M059J (cell line): ENCODE measurements at regions not wholly inside any gene's neighbourhood (a gene's known extent, or its start where the extent isn't known, plus 50 kb on each side); places are given as distances from the start of the nearest gene placed in this dataset.
"Not testable (repeated sequence)": the region's sequence is repeated elsewhere in the genome, so short reads cannot be mapped to it uniquely, and the experiment has no call there.

Source experiments
- DNase-seq: peaks from one replicate; pipeline ENCODE4 v3.0.0-alpha.2; 2012; ENCODE audit warnings: low read depth

- DNase-seq = not testable (repeated sequence)
Measured at GRCh38 chrX:67213686-67214085, 330.1 kb upstream of the AR start.

GRCh38 chrX:67207912-67208311 is 335.9 kb upstream of the AR start:
- no peak for DNase-seq

- no peak for DNase-seq
Measured at GRCh38 chrX:67159437-67159836, 384.4 kb upstream of the AR start.

- no peak for DNase-seq
Measured at GRCh38 chrX:67114635-67115034, 429.2 kb upstream of the AR start.

GRCh38 chrX:67105758-67106116 is 438.1 kb upstream of the AR start:
- DNase-seq = no peak

GRCh38 chrX:67104982-67105757 is 438.7 kb upstream of the AR start:
- no peak for DNase-seq

- DNase-seq = no peak
Measured at GRCh38 chrX:67100031-67100884, 443.6 kb upstream of the AR start.

- no peak for DNase-seq
Measured at GRCh38 chrX:67094061-67094460, 449.8 kb upstream of the AR start.

- DNase-seq = no peak
Measured at GRCh38 chrX:67050760-67051159, 411.9 kb upstream of the EDA2R start.

- no peak for DNase-seq
Measured at GRCh38 chrX:67044866-67045265, 406.0 kb upstream of the EDA2R start.

- DNase-seq = no peak
Measured at GRCh38 chrX:67044029-67044653, 405.3 kb upstream of the EDA2R start.

GRCh38 chrX:67004451-67004850 is 365.6 kb upstream of the EDA2R start:
- no peak for DNase-seq

- DNase-seq = no peak
Measured at GRCh38 chrX:66994729-66995128, 355.9 kb upstream of the EDA2R start.

GRCh38 chrX:66992077-66992476 is 353.2 kb upstream of the EDA2R start:
- DNase-seq = not testable (repeated sequence)

- DNase-seq = no peak
Measured at GRCh38 chrX:66988331-66988730, 349.5 kb upstream of the EDA2R start.

GRCh38 chrX:66961665-66962064 is 322.8 kb upstream of the EDA2R start:
- DNase-seq = no peak

- DNase-seq = no peak
Measured at GRCh38 chrX:66931713-66932112, 292.8 kb upstream of the EDA2R start.

GRCh38 chrX:66930516-66930915 is 291.6 kb upstream of the EDA2R start:
- DNase-seq = not testable (repeated sequence)

- DNase-seq = no peak
Measured at GRCh38 chrX:66920296-66920695, 281.4 kb upstream of the EDA2R start.

- DNase-seq = no peak
Measured at GRCh38 chrX:66919280-66919832, 280.5 kb upstream of the EDA2R start.

GRCh38 chrX:66918511-66918910 is 279.6 kb upstream of the EDA2R start:
- DNase-seq = no peak

GRCh38 chrX:66915893-66916292 is 277.0 kb upstream of the EDA2R start:
- DNase-seq = no peak
